MM.1S (cell line): ENCODE measurements at regions not wholly inside any gene's neighbourhood (a gene's known extent, or its start where the extent isn't known, plus 50 kb on each side); places are given as distances from the start of the nearest gene placed in this dataset.
A peak's percentile ranks its signal among the peaks of the same experiment; 100 is the strongest.

Source experiments
- DNase-seq: peaks from one replicate; pipeline ENCODE4 v3.0.0-alpha.2; 2015
- H2AFZ ChIP-seq: fragments of 300-600 bp; sonication (generic); 2 replicates; pipeline ENCODE4 v1.6.0; 2016; ENCODE audit warnings: antibody characterized with exemption, low read length
- H3F3A ChIP-seq: fragments of 300-600 bp; sonication (generic); 2 replicates; pipeline ENCODE4 v1.6.1; 2016; ENCODE audit warnings: mild to moderate bottlenecking, antibody characterized with exemption, low read length, moderate library complexity, mixed read lengths; ENCODE audit not compliant: insufficient read depth
- H3K27ac ChIP-seq: fragments of 300-600 bp; sonication (generic); 2 replicates; pipeline ENCODE4 v1.5.1; 2016; ENCODE audit warnings: mild to moderate bottlenecking, low read length
- H3K27me3 ChIP-seq: fragments of 300-600 bp; sonication (generic); replicated peaks from 2 replicates; pipeline ENCODE4 v1.6.0; 2016; ENCODE audit warnings: low read length; ENCODE audit not compliant: insufficient read depth
- H3K36me3 ChIP-seq: fragments of 300-600 bp; sonication (generic); replicated peaks from 2 replicates; pipeline ENCODE4 v1.6.1; 2016; ENCODE audit warnings: mild to moderate bottlenecking, low read length, mixed read lengths; ENCODE audit not compliant: insufficient read depth
- H3K4me1 ChIP-seq: fragments of 300-600 bp; sonication (generic); 2 replicates; pipeline ENCODE4 v1.6.1; 2016; ENCODE audit warnings: low read length, mixed read lengths
- H3K4me2 ChIP-seq: fragments of 300-600 bp; sonication (generic); 2 replicates; pipeline ENCODE4 v1.6.0; 2016; ENCODE audit warnings: low read depth, low read length
- H3K4me3 ChIP-seq: fragments of 300-600 bp; sonication (generic); 2 replicates; pipeline ENCODE4 v1.5.1; 2016; ENCODE audit warnings: low read length, mixed read lengths
- H3K79me2 ChIP-seq: fragments of 300-600 bp; sonication (generic); 2 replicates; pipeline ENCODE4 v1.6.1; 2016; ENCODE audit warnings: mixed run types, low read length, mixed read lengths
- H3K9ac ChIP-seq: fragments of 300-600 bp; sonication (generic); 2 replicates; pipeline ENCODE4 v1.6.1; 2016; ENCODE audit warnings: low read length, mixed read lengths
- H3K9me2 ChIP-seq: fragments of 300-600 bp; sonication (generic); replicated peaks from 2 replicates; pipeline ENCODE4 v1.6.1; 2016; ENCODE audit warnings: mild to moderate bottlenecking, low read length, mixed read lengths; ENCODE audit not compliant: insufficient read depth
- H3K9me3 ChIP-seq: fragments of 300-600 bp; sonication (generic); replicated peaks from 2 replicates; pipeline ENCODE4 v1.6.1; 2016; ENCODE audit warnings: mild to moderate bottlenecking, low read length, mixed read lengths; ENCODE audit not compliant: insufficient read depth
- H4K20me1 ChIP-seq: fragments of 300-600 bp; sonication (generic); 2 replicates; pipeline ENCODE4 v1.6.1; 2016; ENCODE audit warnings: mild to moderate bottlenecking, low read length, moderate library complexity, mixed read lengths; ENCODE audit not compliant: insufficient read depth
- CTCF ChIP-seq: fragments of 300-600 bp; sonication (generic); IDR thresholded peaks from 2 replicates; pipeline ENCODE4 v1.5.1; 2016; ENCODE audit warnings: antibody characterized with exemption, low read length, mixed read lengths
- EZH2 ChIP-seq: fragments of 300-600 bp; sonication (generic); optimal IDR thresholded peaks from 2 replicates; pipeline ENCODE3; 2017; ENCODE audit warnings: low read depth, mild to moderate bottlenecking, antibody characterized with exemption, low read length, mixed read lengths
- EZH2phosphoT487 ChIP-seq: fragments of 300-600 bp; sonication (generic); IDR thresholded peaks from 2 replicates; pipeline ENCODE4 v1.6.1; 2018; ENCODE audit warnings: antibody characterized with exemption, low read length

DNA sequence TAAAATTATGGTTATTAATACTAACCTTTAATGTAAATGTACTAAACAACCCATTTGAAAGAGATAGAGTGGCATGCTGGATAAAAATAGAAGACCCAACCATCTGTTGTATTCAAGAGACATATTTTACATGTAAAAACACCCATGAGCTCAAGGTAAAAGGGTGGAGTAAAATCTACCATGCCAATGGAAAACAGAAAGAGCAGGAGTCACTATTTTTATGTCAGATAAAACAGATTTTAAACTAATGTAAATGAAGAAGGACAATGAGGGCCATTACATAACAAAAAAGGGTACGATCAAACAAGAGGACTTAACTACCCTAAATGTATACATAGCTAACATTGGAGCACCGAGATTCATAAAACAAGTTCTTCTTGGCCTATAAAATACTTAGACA, 66.3 kb downstream of the ITM2A start:
- Histone ChIP-seq H3K36me3 (no peaks in the 10 kb centered on the region), H3K4me1 (no peaks in the 10 kb centered on the region), H3K4me2 (no peak overlapping the region), H2AFZ (no peak overlapping the region), H3K9me2 (no peaks in the 10 kb centered on the region), H3K27ac (no peak overlapping the region), H4K20me1 (no peaks in the 10 kb centered on the region), H3K79me2 (no peaks in the 10 kb centered on the region), H3K4me3 (no peak overlapping the region), H3K27me3 (no peaks in the 10 kb centered on the region), H3F3A (no peaks in the 10 kb centered on the region), H3K9ac (no peak overlapping the region), H3K9me3 (no peaks in the 10 kb centered on the region)
- no peak for TF ChIP-seq CTCF
- TF ChIP-seq EZH2 = no peak
- no peak for TF ChIP-seq EZH2phosphoT487
- DNase-seq = no peak

GRCh38 chrX:79290596-79290995, 76.5 kb downstream of the ITM2A start:
- no peaks in the 10 kb centered on the region for H3K36me3 ChIP-seq
- H3K9me2 ChIP-seq = no peaks in the 10 kb centered on the region
- H3K9me3 ChIP-seq = no peaks in the 10 kb centered on the region
- TF ChIP-seq CTCF (no peak), EZH2phosphoT487 (no peak), EZH2 (no peak)
- no peaks in the 10 kb centered on the region for H3K27me3 ChIP-seq
- H3K79me2 ChIP-seq = no peaks in the 10 kb centered on the region
- peak; percentile 9 for DNase-seq
- H3K4me2 ChIP-seq = no peak overlapping the region
- H2AFZ ChIP-seq = no peak overlapping the region; the same call in 1 of the 2 replicates
- no peaks in the 10 kb centered on the region for H3K4me1 ChIP-seq
- H3K27ac ChIP-seq = no peak overlapping the region
- H4K20me1 ChIP-seq = no peaks in the 10 kb centered on the region
- peaks cover 3% of the 10 kb centered on the region; the same call in 1 of the 2 replicates for H3F3A ChIP-seq
- H3K9ac ChIP-seq = no peak overlapping the region
- no peak overlapping the region for H3K4me3 ChIP-seq

DNA sequence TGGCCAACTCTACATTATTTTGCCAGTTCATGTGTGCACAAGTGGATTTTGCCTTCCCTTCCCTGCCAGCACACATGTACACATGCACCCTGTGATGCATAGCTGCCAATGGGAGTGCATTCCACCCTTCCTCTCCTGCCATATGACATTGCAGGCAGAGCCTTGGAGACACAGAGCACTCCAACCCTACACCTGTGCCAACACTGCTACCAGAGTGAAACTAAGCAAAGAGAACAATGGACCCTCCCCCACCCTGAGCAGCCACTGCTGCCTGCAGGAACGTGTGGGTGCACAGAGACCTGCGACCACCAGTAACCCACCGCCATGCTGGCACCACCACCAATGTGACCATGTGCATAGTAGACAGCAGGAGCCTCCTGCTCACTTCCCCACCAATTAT, 78.4 kb downstream of the ITM2A start:
- no peak overlapping the region for H3K27ac ChIP-seq
- no peak overlapping the region for H3K4me2 ChIP-seq
- peaks cover 3% of the 10 kb centered on the region; the same call in 1 of the 2 replicates for H3F3A ChIP-seq
- H3K4me3 ChIP-seq = no peak overlapping the region
- H3K4me1 ChIP-seq = no peaks in the 10 kb centered on the region
- H2AFZ ChIP-seq = no peak overlapping the region
- H3K27me3 ChIP-seq = no peaks in the 10 kb centered on the region
- no peak for TF ChIP-seq EZH2
- H3K9ac ChIP-seq = no peak overlapping the region
- H4K20me1 ChIP-seq = no peaks in the 10 kb centered on the region
- no peaks in the 10 kb centered on the region for H3K9me2 ChIP-seq
- H3K36me3 ChIP-seq = no peaks in the 10 kb centered on the region
- H3K79me2 ChIP-seq = no peaks in the 10 kb centered on the region
- DNase-seq = no peak
- H3K9me3 ChIP-seq = no peaks in the 10 kb centered on the region

DNA sequence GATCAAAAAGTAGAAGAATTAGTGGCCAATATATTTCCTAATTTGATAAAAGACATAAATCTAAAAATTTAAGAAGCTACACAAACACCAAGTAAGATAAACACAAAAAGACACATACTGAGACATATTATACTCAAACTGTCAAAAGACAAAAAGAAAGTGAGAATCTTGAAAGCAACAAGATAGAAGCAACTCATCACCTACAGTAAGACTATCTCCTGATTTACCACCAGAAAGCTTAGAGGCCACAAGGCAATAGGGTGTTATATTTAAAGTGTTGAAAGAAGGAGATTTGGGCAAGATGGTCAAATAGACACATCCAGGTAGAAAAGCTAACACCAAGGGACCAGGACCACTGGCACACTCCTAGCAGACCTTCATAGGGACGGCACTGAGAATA, 79.4 kb downstream of the ITM2A start:
- Histone ChIP-seq H3K4me1 (no peaks in the 10 kb centered on the region), H3K27me3 (no peaks in the 10 kb centered on the region), H3K4me2 (peak overlapping the region; percentile 1; the same call in 1 of the 2 replicates), H3K4me3 (no peak overlapping the region), H3F3A (peaks cover 3% of the 10 kb centered on the region; the same call in 1 of the 2 replicates), H3K9ac (no peak overlapping the region), H3K36me3 (no peaks in the 10 kb centered on the region), H2AFZ (no peak overlapping the region), H3K27ac (no peak overlapping the region), H3K79me2 (no peaks in the 10 kb centered on the region), H3K9me2 (no peaks in the 10 kb centered on the region), H4K20me1 (no peaks in the 10 kb centered on the region), H3K9me3 (no peaks in the 10 kb centered on the region)
- TF ChIP-seq EZH2phosphoT487 (no peak), EZH2 (no peak), CTCF (no peak)
- DNase-seq = no peak
